GM21423 (cell line): ENCODE measurements at regions not wholly inside any gene's neighbourhood (a gene's known extent, or its start where the extent isn't known, plus 50 kb on each side); places are given as distances from the start of the nearest gene placed in this dataset.

Experiments used
- ATAC-seq: cut with Tn5 transposase; IDR thresholded peaks from one replicate; pipeline ENCODE4 v1.9.1; 2021; ENCODE audit warnings: mild to moderate bottlenecking, moderate library complexity; ENCODE audit not compliant: unreplicated experiment

GRCh38 chr2:8412586-8412985 is 269.3 kb upstream of the ID2 start:
- no peak for ATAC-seq

- no peak for ATAC-seq
These were observed 268.2 kb upstream of the ID2 start for GRCh38 chr2:8413589-8414135.

GRCh38 chr2:8414946-8415879 is 266.6 kb upstream of the ID2 start:
- ATAC-seq: no peak

DNA sequence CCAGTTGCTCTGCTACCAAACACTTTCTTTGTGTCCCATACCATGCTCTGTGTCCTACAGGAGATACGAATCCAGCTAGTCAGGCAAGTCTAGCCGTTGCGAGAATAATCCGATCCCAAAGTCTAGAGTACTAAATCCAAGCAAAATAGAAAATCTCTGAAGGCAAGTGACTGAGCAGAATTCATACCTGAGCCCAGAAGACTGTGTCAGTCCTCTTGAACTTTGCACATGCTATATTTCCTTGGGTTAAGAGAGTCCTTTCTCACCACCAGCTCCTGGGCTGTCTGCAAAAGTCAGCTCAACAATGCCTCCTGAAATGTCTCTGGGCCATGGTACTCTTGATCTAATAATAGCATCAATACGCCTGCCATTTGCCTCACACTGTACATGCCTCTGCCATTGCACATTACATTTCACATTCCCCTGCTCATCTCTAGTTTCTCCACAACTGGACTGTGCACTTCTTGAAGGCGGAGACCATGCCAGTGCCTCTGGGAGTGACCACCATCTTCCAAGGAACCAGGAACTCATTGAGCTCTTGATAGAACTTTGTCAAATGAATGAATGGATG is 265.8 kb upstream of the ID2 start:
- ATAC-seq: no peak

DNA sequence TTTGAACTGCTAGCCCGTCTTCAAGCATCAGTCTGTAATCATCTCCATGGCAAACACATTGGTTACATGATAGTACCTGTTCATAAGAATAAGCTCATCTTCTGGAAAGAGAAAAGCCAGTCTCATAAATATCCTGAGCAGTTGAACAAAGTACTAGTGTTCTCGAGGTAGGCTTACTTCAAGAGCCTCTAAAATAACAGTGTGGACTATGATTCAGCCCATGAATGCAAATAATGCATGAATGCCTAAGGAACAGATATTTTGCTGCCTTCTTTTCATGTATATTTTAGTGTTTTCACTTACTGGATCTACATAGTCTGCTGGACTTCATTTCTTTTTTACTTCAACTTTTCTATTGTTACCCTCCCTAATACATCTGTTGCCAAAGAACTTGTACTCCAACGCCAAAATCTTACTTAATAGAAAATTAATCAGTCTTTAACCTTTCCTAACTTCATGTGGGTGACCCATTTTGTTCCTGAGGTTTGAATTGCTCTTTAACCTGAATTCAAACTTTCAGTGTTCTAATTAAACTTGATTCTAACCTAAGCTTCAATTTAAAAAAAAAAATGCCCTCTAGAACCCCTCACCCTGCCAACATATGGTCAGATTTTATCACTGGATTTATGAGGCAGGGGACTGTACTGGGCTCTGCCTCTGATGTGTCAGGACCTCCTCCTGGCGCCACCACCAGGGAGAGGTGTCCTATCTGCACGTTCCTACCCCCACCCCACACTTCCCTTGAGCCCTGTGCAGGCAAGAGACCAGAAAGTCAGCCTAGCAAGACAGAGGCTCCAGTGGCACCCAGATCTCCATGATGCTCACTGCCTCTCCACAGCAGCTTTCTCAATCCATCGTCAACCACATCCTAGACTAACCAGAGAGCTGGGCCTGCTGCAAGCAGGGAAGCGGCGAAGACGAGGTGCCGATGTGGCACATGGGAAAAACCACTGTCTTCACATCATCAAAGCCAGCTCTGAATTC is 264.7 kb upstream of the ID2 start:
- ATAC-seq: no peak

DNA sequence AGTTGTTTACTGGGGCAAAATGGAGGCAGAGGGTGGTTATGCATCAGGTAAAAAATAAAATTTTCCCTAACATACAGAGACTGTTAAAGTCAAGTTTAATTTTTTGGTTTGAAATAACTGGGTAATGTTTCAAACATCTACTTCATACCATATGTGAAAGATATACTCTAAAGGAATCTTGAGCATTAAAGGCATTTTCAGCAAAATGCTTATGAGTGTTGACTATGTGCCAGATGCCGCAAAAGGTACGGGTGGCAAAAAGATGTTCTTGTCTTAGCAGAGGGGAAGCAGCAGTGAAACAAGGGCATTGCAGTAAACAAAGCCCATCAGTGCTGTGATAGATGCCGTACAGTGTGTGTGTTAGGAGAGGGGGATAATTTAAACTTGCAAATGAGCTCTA is 263.1 kb upstream of the ID2 start:
- no peak for ATAC-seq

GRCh38 chr2:8421658-8422449 is 260.0 kb upstream of the ID2 start:
- ATAC-seq: peak; percentile 92

- ATAC-seq: no peak
These were observed 259.4 kb upstream of the ID2 start for GRCh38 chr2:8422450-8422800.

DNA sequence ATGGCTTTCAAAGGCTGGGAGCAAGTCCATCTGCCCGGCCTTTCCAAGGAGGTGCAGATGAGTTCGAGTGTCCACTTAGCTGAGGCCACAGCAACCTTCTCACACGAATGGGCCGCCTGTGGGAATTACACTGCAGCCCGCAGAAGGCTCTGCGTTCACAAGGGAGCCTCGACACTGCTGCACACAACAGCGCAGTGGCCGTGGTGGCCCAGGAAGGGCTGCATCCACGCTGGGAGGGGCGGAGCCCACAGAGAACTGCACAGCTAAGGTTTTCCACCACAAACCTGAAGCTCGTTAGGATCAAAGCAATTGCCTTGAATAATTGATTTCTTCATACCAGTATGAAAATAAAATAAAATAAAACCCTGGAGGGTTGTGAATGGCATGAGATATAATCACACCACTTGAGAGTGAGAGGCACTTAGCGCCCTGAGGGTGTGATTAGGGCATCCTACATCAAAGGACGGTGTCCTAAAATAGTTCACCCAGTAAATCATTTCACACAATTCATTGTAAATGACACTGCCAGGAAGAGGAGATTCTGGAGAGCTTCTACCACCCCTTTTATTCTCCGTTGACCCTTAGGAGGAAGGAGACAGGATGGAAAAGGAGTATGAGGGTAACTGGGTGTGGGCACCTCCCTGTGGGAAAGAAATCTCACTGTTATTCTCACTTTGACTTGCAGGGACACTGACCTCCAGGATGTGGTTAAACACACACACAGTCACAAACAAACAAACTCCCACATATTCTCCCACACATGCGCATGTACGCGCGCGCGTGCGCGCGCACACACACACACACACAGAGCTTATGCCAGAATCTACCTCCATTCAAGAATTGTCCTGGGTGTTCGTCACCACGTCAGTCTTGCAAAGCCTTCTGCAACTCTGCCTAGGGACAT is 256.6 kb upstream of the ID2 start:
- ATAC-seq: no peak

DNA sequence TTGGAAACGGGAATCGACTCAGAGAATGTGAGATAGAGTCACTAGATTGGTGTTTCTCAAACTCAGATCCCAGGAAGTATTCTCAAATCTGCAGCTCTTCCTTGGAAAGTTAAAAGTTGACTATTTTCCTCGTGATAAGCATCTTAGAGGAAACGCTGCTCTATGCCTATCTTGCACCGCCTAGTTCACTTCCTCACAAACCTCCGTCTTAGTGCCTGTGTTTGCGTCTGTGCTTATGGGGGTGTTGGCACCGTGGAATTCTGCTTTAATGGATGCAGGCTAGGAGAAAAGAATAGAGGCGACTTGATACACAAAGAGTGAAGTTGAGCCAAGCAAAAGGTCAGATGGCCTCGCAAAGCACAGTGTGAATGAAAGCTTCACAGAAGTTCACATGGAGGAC is 255.3 kb upstream of the ID2 start:
- ATAC-seq: no peak

DNA sequence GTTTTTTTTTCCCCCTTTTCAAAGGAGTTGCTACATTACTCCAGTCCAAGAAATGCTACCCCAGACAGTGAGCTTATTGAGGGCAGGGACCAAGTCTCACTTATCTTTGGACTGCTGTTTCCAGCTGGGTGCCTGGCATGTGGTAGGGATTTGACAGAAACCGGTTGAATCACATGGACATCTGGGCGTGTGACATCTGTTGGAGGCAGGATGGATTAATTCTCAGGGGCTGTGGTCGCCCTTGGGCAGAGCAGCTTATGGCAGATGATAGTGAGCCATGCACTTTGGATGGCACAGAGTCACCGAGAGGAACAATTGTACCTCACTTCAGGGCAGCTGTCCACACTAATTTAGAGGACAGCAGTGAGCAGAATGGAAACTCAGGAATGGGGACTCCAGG is 254.6 kb upstream of the ID2 start:
- ATAC-seq: no peak

DNA sequence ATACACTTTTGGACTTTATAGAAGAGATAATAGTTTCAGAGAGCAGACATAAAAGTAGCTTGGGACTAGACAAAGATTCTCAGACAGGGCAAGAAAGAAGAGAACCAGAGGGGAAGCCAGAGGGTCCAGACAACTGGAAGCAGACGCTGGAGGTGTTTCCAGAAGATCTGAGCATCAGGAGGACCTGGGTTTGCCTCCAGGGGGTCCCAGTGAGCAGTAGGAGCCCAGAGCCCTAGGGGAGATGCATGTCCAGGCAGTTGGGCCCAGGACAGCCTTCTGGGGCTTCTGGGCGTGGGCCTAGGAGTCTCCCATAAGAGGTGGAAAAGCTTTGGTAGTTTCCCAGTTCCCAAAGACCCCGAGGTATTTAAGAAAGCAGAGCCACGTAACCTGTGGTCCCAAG is 251.2 kb upstream of the ID2 start:
- no peak for ATAC-seq

GRCh38 chr2:8431446-8432125 is 250.3 kb upstream of the ID2 start:
- ATAC-seq: no peak

- ATAC-seq: no peak
These were observed 249.0 kb upstream of the ID2 start for GRCh38 chr2:8432706-8433336.

DNA sequence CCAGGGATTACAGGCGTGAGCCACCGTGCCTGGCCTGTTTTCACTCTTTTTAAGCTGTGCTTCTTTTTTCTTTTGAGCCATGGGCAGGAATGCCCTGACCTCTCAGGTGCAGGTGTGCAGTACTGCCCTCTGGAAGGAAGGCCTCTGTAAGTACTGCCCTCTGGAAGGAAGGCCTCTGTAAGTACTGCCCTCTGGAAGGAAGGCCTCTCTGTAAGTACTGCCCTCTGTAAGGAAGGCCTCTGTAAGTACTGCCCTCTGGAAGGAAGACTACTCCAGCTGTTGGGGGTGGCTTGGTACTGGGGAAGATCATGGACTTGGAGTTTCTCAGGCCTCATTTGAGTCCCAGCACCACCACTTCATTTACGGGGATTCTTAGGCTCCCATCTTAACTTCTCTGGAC is 248.5 kb upstream of the ID2 start:
- ATAC-seq: no peak

DNA sequence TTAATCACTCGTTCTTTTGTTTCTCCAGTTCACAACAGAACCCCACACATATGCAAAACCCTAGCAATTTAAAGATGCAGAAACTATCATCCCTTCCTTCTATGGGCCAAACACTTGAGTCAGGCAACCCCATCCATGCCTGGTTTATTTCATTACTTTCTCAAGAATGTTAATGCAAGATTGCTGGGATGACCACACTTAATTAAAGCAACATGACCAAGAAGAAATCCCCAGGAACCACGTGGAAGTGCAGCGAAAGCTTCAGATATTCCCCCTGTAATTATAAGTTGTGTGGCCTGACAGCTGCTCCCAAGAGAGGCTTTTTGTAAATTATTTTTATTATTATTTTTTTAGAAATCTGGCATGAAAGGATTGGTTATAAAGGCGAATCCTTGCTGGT is 246.2 kb upstream of the ID2 start:
- ATAC-seq: no peak

DNA sequence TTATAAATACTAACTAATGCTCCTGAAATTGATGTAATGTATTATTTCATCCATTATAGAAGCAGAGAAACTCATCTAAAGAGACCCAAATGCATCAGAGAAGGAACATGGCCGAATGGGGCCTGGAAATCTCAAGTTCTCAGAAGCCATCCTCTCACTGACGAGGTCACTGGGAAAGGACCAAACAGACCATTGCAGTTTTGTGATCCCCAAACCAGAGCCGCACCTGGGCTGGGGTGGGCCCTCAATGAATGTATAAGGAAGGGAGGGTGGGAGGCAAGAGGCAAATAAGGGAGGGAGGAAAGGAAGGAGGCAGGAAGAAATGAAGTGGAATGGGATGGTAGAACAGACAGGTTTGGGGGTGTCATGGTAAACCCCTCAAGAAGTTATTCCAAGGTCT is 245.3 kb upstream of the ID2 start:
- ATAC-seq: no peak

GRCh38 chr2:8437228-8437948 is 244.5 kb upstream of the ID2 start:
- ATAC-seq: no peak
